HG03060 (cell line): ENCODE measurements at regions not wholly inside any gene's neighbourhood (a gene's known extent, or its start where the extent isn't known, plus 50 kb on each side); places are given as distances from the start of the nearest gene placed in this dataset.
"Not testable (repeated sequence)": the region's sequence is repeated elsewhere in the genome, so short reads cannot be mapped to it uniquely, and the experiment has no call there.

ENCODE experiments used
- ATAC-seq: cut with Tn5 transposase; IDR thresholded peaks from one replicate; pipeline ENCODE4 v1.9.1; 2021; ENCODE audit warnings: low read depth, moderate number of reproducible peaks; ENCODE audit not compliant: unreplicated experiment

DNA sequence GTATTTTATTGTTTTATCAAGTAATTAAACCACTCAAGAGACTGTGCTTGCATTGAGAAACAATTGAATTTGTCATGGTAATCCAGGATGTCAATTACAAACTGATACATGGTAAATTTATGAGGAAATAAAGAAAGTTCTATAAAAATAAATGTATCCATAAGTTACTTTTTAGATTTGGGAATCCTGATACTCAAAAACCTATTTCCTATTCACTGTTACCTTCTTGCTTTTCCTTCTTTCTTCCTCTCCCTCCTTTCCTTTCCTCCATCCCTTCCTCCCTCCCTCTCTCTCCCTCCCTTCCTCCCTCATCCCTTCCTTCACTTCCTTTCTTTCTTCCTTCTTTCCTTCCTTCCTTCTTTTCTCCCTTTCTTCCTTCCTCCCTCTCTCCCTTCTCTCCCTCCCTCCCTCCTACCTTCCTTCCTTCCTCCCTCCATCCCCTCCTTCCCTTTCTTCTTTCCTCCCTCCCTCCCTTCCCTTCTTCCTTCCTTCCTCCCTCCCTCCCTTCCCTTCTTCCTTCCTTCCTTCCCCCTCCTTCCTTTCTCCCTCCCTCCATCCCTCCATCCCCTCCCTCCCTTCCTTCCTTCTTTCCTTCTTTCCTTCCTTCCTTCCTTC lies 1299.1 kb upstream of the ZEB2 start:
- no peak for ATAC-seq

DNA sequence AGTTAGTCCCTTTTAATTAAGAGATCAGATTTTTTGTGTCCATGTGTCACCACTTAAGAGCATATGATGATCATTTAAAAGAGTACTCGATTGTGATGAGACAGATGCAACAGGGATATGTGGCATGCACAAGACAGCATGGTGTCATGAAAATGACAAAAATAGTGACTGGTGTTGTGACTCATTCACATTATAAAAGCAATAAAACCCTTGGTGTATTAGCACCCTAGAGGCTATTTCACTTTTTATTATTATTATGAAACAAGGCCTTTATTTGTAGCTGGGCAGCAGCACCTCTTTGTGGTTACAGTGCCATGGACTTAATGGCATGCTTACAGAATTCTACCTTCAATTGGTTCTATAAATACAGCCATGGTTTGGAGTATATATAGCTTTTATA lies 1296.0 kb upstream of the ZEB2 start:
- no peak for ATAC-seq

DNA sequence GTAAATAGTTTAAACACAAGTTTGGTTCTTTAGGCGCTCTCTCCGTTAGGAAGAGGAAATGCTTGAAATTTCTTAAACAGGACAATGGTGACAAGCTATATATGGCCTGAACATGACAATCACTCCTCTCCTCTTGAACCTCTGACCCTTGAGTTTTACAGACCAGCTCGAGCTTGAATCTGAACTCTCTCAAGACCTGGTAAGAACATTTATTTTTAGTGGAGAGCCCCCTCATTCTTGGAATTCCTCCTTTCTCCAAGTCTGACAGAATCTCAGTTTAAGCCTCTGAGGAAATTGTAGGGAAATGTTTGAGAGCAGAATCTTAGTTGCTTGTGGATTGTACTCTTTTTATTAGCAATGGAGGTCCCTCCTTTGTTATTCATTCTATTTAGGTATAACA lies 1293.6 kb upstream of the ZEB2 start:
- ATAC-seq: no peak

DNA sequence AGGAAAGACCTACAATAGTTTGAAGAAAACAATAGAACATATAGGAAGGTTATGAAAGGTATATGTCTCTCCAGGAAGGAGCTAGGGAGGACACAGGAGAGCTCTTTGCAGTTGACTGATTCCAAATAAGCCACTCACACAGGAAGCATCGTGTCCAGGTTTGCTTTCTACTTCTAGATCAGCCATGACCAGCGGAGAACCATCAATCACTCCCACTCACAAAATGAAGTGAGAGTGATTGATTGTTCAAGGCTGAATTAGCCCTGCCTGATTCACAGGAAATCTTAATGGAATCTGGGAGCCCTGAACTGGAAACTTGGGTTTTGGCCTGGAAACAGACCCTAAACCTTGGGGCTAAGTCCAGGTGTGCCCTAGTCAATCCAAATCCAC lies 1292.2 kb upstream of the ZEB2 start:
- ATAC-seq: no peak

DNA sequence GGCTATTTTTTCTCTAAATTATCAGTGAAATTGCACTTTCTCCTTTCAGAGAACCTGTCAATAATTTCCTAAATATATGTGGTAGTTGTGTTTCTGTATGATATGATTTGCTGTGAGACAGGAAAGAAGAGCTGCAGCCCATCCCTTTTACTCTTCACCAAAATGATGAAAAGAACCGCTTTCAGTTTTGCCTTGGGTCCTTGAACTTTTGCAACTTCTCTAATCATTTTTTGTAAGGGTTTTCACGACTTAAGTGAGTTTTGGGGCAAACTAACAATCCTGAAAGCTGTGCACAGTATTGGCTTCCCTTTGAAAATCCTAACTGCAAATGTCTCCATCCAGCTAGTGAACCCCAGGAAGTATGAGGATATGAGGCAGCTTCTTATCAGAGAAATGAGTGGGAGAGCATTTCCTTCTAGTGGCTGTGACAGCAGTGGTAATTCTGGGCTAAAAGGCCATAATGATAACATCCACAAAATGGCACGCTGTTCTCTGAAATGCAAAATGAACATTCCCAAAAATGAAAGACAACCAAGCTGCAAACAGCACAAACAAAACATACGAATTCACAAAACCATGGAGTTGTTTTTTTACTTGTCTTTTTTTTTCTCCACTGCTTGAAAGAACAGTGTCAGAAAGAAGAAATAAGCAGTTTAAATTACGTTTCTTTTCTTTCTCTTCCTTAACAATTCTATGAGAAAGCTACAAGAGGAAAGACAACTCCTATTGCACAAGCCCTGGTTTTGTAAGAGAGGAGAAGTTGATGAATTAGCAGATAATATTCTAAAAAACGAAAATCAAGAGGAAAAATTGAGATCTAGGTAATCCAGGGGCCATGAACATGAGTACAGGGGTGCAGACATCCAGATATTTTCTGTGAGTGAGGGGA lies 1291.6 kb upstream of the ZEB2 start:
- no peak for ATAC-seq

DNA sequence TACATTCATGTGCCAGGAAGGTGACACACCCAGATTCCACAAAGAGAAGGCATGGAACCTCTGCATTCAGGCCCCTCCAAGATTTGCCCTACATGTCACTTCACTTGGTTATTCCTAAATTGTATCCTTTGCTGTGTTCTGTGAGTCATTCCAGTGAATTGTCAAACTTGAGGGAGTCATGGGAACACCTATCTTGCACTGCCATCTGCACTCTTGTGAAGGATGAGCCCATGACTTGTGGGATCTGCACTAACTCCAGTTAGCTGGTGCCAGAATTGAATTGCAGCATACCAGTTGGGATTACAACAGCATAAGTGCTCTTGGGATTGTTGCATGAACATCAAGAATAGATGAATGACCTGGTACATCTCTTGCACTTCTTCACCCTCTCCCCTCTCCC lies 1288.0 kb upstream of the ZEB2 start:
- no peak for ATAC-seq

DNA sequence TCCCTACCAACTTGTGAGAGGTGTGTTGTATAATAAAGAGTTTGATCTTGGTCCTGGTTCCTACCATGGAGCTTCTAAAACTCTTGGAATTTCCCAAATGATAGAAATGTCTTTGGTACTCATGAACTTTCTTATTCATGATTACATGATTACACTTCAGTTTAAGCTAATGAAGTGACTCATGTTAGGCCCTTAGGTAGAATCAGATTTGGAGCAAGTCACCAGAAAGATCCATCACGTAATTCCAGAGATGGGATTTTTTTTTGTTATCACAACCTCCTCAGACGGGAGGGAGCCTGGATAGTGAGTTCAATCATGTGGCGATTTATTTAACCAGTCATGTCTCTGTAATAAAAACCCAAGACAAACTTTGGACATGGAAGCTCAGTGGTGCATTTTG lies 1287.6 kb upstream of the ZEB2 start:
- ATAC-seq: no peak

DNA sequence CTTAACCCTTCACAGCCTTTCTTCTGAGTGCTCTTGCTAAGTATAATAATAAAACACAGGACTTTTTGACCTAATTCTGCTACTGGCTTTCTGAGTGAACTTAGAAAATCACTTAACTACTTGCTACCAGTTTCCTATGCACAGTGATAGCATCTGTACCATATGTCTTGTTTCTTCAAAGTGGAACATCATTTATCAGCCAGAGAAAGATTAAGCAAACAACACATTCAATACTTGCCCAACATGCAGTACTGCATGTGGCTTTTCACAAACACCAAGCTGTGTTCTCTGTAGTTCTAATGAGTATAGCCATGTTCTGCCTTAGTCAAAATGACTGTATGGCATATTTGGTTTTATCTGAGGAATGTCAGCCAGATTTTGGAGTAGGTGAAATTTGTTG lies 1286.6 kb upstream of the ZEB2 start:
- no peak for ATAC-seq

DNA sequence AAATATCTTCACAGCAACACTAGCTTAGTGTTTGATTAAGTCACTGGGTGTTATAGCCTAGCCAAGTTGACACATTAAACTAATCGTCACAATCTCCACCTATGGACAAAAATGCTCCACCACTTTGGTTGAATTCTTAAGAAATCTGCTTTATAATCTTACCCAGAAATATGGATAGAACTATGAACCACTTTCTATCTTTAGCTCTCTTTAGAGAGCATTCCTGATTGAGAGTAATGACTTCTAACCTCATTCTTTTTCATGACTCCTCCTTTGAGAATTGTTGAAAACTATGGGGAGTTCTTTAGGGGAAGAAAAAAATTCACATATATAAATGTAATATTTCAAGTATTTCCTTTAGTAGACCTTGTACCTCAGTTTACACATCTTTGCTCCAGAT lies 1282.2 kb upstream of the ZEB2 start:
- ATAC-seq: no peak

DNA sequence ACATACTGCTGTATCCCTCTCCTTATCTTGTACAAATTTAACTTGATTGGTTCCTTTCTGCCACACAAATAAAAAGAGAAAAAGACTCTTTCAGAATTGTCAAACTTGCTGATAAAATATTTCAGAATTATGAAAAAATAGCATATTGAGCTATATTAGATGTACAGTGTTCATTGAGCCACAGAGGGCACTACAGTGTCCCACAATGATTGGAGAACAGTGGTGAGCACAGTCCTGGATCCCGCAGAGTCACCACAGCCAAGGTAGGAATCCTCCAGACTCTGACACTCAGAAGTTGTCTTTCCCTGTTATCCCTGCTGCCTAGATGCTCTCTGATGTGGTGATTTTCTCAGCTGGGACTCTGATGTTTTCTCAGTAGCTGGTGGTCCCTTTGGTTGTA lies 1281.3 kb upstream of the ZEB2 start:
- ATAC-seq: no peak

DNA sequence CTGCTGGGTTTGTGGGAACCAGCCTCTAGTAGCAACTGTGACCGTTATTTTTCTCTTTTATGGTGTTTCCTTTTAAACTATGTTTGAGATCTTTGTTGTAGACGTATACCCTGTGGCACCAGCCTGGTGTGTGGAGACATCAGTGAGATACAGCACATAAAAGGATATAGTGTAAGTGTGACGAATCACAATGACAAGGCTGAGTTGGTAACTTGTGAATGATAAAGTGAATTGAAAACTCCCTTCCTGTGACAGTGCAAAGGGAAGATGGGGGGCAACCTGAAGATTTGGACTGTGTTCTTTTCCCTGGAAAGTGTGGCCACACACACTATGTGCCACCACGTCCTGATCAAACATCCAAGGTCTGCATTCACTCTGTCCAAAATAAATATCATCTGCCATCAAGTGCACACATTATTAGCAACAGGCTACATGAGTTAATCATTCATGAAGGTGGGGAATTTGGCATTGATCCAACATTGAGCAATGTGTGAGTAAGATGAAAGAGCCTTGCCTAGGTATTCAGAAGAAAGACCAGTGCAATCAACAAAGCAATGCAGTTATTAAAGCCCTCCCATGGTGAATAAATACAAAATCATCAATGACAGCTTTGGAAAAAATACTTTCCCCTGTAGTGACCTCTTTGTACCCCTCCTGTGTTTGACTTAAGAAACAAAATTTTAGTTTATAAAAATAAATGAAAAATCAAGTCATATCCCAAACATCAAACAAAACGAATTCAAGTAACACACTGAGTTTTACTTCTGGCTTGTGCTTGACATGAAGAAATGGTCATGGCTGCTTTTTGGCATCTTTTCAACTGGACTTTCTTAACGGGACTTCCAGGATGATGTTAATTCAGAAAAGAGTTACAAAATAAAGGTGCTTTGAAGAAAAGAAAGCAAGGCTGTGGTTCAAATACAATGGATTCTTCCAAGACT lies 1280.5 kb upstream of the ZEB2 start:
- ATAC-seq: no peak

DNA sequence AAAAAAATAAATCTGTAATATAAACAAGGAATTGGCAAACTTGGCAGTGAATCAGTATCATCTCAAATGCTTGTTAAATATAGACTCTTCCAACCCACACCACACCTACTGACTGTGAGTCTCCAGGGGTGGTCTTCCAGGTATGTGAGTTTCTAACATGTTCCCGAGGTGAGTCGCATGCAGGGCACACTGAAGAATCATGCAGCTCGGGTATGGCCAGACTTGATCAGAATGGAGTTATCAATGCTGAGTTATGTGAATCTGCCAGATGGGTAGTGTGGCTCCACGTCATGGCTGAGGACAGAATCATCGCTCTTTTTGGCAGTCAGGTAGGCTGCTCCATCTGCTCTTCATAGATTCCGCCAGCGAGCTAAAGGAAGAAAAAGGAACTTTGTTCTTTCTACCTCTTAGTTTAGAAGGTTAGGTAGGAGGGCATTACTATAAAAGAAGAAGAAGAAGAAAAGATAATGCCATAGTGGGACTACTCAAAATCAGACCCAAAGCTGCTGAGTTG lies 1279.7 kb upstream of the ZEB2 start:
- no peak for ATAC-seq

DNA sequence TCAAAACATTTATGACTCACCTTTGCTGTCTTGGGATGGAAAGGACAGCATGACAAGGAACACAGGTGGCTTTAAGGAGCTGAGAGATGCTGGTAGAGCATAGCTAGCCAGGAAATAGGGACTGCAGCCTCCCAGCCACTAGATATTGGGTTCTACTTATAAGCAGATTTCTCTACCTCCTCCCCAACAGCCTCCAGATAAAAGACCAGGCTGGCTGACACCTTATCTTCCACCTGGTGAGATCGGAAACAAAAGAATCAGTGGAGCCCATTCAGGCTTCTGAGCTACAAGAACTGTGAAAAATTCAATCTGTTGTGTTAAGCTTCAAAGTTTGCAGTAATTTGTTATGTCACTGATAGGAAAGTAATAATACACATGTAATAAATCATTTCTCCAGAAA lies 1278.5 kb upstream of the ZEB2 start:
- ATAC-seq: no peak

DNA sequence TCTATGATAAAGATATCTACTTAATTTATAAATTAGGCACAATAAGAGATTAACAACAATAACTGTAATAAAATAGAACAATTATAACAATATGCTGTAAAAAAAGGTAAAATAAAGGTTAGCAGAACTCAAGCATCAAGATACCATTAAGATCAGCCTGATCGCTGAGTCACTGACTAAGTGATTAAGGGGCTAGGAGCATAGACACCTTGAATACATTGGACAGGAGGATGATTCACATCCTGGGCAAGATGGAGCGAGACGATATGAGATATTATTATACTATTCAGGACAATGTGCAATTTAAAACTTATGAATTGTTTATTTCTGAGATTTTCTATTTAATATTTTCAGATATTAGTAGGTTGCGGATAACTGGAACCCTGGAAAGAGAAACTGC lies 1277.8 kb upstream of the ZEB2 start:
- no peak for ATAC-seq

DNA sequence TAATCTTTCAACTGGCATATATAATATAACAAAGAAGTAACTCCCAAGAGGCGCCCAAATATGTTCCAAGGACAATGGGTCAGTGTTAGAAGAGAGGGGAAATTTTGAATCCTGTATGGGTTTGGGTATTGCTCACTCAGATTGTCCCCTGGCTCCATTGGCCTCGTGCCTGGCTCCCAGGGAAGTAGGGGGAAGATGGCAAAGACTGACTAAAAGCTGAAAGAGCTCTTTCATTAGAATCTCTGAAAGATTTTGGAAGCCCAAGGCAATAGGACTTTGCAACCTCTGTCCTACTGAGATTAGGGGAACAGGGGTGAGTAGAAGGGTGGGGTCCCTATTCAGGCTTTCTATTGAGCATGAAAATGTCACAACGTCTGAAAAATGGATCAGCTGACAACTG lies 1272.8 kb upstream of the ZEB2 start:
- no peak for ATAC-seq

DNA sequence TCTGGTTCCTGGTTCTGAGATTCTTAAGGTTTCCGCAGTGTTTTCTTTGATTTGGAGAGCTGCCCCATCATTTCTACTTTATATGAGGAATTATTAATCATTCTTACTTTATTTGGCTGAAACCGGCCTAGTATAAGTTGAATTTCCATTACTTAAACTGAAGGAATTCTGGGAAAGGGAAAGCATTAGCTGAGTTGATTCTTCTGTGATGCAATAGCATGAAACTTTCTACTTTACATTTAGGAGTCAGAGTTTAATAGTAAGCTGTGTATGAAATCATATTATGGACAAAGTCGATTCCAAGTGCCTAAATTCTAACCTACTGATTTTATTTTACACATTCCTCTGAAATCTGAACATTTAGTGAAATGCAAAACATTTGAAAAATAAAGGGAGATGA lies 1269.7 kb upstream of the ZEB2 start:
- ATAC-seq: no peak

DNA sequence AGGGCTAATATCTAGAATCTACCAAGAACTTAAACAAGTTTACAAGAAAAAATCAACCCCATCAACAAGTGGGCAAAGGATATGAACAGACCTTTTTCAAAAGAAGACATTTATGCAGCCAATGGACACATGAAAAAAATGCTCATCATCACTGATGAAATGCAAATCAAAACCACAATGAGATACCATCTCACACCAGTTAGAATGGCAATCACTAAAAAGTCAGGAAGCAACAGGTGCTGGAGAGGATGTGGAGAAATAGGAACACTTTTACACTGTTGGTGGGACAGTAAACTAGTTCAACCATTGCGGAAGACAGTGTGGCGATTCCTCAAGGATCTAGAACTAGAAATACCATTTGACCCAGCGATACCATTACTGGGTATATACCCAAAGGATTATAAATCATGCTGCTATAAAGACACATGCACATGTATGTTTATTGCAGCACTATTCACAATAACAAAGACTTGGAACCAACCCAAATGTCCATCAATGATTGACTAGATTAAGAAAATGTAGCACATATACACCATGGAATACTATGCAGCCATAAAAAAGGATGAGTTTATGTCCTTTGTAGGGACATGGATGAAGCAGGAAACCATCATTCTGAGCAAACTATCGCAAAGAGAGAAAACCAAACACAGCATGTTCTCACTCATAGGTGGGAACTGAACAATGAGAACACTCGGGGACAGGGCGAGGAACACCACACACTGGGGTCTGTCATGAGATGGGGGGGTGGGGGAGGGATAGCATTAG lies 1267.9 kb upstream of the ZEB2 start:
- ATAC-seq: not testable (repeated sequence)

DNA sequence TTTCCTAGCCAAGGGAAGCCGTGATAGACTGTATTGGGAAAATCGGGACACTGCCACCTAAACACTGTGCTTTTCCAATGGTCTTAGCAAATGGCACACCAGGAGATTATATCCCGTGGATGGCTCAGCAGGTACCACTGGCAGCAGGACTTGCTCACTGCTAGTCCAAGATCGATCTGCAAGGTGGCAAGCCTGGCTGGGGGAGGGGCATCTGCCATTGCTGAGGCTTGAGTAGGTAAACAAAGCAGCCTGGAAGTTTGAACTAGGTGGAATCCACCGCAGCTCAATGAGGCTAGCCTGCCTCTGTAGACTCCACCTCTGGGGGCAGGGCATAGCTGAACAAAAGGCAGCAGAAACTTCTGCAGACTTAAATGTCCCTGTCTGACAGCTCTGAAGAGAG lies 1262.7 kb upstream of the ZEB2 start:
- not testable (repeated sequence) for ATAC-seq

DNA sequence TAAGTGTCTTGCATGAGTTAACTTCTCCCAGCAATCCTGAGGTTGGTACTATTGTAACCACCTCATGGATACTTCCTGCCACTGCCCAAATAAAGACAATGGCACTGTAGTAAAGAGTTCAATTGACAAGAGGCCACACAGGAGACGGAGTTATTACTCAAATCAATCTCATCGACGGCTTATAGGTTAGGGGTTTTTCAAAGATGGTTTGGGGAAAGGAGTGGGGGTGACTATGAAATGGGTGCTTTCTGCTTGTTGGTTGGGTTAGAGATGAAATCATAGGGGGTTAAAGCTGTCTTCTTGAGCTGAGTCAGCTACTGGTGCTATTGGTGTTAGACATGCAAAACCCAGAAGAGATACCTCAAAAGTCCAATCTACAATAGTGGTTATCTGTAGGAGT lies 1258.0 kb upstream of the ZEB2 start:
- no peak for ATAC-seq

DNA sequence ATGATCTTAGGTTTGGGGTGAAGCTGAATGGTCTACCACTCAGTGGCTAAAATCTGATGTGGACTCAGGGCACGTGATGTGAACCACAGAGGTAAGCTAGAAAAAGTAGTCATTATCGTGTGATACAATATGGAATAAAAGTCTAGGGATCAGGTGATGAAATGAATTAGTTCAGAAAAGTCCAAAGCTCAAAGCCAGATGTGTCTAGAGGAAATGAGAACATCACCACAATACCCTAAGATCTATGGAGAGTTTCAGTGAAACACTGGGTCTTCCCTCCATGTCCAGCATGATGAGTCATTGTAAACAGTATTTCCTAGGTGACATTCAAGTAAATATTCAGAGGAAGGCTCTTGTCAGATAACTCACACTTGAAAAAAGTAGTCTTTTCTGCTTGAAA lies 1257.4 kb upstream of the ZEB2 start:
- no peak for ATAC-seq
